HCT116 (cell line): ENCODE measurements at regions not wholly inside any gene's neighbourhood (a gene's known extent, or its start where the extent isn't known, plus 50 kb on each side); places are given as distances from the start of the nearest gene placed in this dataset.

Experiments used
- POLR2AphosphoS5 ChIP-seq: IDR thresholded peaks from 2 replicates; pipeline ENCODE4 v1.6.1; 2011; ENCODE audit warnings: mild to moderate bottlenecking, low read depth, low read length, moderate library complexity
- TF ChIP-seq, protein P1 (sequence below), 3 experiments: fragments of 200-600 bp in 1 of 3; sonication (generic) in 1 of 3; IDR thresholded peaks in 2 of 3; conservative IDR thresholded peaks in 1 of 3; 2 replicates each; pipeline ENCODE4 v1.5.1; 2012 to 2017; ENCODE audit warnings: low read depth in 2 of 3, low read length in 2 of 3, antibody characterized with exemption in 1 of 3, borderline replicate concordance in 1 of 3, control low read depth in 1 of 3, mild to moderate bottlenecking in 1 of 3, mixed read lengths in 1 of 3, mixed run types in 1 of 3, moderate library complexity in 1 of 3; ENCODE audit not compliant: insufficient read depth in 1 of 3

DNA sequence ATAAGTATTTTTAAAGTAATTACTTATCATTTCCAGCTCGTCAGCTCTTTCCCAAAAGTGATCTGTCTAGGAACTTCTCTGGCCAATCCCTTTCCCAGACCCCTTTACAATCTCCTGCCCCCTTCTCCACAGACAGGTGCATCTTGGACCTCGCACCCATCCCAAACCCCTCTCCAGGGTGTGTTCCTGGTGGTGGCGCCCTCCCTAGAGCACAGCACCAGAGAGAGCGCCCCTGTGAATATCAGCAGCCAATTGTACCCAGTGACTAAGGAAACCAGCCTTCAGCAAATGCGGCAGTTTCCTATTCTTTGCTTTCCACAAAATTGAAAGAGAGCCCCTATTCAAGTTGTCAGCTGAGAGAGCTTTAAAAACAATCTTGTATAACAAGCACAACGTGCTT is 157.7 kb downstream of the RNASET2 start:
- TF ChIP-seq, protein P1, sequence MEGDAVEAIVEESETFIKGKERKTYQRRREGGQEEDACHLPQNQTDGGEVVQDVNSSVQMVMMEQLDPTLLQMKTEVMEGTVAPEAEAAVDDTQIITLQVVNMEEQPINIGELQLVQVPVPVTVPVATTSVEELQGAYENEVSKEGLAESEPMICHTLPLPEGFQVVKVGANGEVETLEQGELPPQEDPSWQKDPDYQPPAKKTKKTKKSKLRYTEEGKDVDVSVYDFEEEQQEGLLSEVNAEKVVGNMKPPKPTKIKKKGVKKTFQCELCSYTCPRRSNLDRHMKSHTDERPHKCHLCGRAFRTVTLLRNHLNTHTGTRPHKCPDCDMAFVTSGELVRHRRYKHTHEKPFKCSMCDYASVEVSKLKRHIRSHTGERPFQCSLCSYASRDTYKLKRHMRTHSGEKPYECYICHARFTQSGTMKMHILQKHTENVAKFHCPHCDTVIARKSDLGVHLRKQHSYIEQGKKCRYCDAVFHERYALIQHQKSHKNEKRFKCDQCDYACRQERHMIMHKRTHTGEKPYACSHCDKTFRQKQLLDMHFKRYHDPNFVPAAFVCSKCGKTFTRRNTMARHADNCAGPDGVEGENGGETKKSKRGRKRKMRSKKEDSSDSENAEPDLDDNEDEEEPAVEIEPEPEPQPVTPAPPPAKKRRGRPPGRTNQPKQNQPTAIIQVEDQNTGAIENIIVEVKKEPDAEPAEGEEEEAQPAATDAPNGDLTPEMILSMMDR (IDR thresholded peaks at IDR 0.05 in 2 of 3, conservative IDR thresholded peaks at IDR 0.05 in 1 of 3; ENCODE audit: borderline replicate concordance in 1 of 3, insufficient read depth in 1 of 3, low read depth in 2 of 3, low read length in 2 of 3), result no peak
- TF ChIP-seq POLR2AphosphoS5, result no peak
